Neutrophil (primary cell): ENCODE measurements at regions not wholly inside any gene's neighbourhood (a gene's known extent, or its start where the extent isn't known, plus 50 kb on each side); places are given as distances from the start of the nearest gene placed in this dataset.

Experiments used
- H3K27ac ChIP-seq: fragments of 200-600 bp; sonication (generic); 2 replicates; pipeline ENCODE4 v1.5.1; 2016; ENCODE audit warnings: mild to moderate bottlenecking, moderate library complexity
- H3K27me3 ChIP-seq: fragments of 200-600 bp; sonication (generic); 2 replicates; pipeline ENCODE4 v1.6.0; 2016; ENCODE audit warnings: mild to moderate bottlenecking
- H3K36me3 ChIP-seq: fragments of 200-600 bp; sonication (generic); 2 replicates; pipeline ENCODE4 v1.5.1; 2017
- H3K4me1 ChIP-seq, 2 experiments: fragments of 200-600 bp in 1 of 2; sonication (generic) in 1 of 2; 1 replicate in 1 of 2; 2 replicates in 1 of 2; pipeline versions ENCODE4 v1.5.1 to v1.6.1; 2013 to 2016; ENCODE audit warnings: low read depth in 1 of 2, low read length in 1 of 2, mild to moderate bottlenecking in 1 of 2, moderate library complexity in 1 of 2; ENCODE audit not compliant: control insufficient read depth in 1 of 2, insufficient read depth in 1 of 2
- H3K4me3 ChIP-seq, 2 experiments: fragments of 200-600 bp in 1 of 2; sonication (generic) in 1 of 2; 1 replicate in 1 of 2; 2 replicates in 1 of 2; pipeline ENCODE4 v1.5.1; 2013 to 2016; ENCODE audit warnings: low read depth in 1 of 2, low read length in 1 of 2, mild to moderate bottlenecking in 1 of 2, moderate library complexity in 1 of 2
- H3K9me3 ChIP-seq: fragments of 200-600 bp; sonication (generic); 2 replicates; pipeline ENCODE4 v1.5.1; 2016
- TF ChIP-seq, protein P1 (sequence below): fragments of 200-600 bp; sonication (generic); IDR thresholded peaks from 2 replicates; pipeline ENCODE4 v1.5.1; 2016; ENCODE audit warnings: antibody characterized with exemption

DNA sequence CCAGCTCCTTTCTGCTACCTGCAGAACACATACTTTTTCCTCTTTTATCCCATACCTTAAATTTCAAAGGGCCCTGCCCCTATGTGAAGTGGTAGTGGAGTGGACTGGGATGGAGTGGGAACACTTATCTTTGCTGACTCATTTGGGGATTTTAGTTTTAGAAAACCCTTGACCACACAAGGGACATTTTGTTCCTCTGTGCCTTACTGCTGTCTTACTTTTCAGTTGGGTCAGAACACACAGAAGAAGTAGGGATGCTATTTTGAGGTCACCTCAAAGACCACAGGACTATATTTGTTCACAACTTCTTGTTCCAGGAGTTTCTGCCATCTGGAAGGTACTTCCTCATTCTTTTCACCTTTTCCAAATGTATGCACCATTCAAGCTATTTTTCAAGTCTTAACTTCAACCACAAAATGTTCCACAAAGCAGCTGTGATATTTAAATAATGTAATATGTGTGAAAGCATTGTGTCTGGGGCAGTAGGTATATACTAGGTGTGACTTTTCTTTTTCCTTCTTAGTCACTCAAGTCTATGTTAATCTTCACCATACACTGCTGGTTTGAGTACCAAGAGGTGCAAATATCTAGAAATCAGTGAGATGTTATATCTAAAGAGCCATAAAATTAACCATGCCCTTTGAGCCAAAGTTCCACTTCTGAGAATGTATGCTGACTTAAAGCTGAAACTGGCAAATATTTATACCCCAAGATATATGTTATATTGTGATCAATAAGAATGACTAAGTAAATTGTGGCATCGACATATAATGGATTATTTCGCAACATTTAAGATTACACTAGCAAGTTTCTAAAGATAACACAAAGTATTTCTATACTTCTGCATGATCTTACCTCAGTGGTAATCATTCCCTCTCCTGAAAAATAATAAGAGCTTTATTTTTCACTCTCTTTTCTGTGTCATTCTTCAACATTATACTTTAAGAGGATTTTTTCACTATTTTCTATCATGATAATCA is 308.5 kb downstream of the MRPL39 start:
- Histone ChIP-seq H3K9me3 (no peaks in the 10 kb centered on the region), H3K4me1 (no peaks in the 10 kb centered on the region), H3K36me3 (no peaks in the 10 kb centered on the region), H3K4me3 (no peak overlapping the region), H3K27me3 (no peaks in the 10 kb centered on the region), H3K27ac (no peak overlapping the region)
- TF ChIP-seq, protein P1, sequence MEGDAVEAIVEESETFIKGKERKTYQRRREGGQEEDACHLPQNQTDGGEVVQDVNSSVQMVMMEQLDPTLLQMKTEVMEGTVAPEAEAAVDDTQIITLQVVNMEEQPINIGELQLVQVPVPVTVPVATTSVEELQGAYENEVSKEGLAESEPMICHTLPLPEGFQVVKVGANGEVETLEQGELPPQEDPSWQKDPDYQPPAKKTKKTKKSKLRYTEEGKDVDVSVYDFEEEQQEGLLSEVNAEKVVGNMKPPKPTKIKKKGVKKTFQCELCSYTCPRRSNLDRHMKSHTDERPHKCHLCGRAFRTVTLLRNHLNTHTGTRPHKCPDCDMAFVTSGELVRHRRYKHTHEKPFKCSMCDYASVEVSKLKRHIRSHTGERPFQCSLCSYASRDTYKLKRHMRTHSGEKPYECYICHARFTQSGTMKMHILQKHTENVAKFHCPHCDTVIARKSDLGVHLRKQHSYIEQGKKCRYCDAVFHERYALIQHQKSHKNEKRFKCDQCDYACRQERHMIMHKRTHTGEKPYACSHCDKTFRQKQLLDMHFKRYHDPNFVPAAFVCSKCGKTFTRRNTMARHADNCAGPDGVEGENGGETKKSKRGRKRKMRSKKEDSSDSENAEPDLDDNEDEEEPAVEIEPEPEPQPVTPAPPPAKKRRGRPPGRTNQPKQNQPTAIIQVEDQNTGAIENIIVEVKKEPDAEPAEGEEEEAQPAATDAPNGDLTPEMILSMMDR: no peak

DNA sequence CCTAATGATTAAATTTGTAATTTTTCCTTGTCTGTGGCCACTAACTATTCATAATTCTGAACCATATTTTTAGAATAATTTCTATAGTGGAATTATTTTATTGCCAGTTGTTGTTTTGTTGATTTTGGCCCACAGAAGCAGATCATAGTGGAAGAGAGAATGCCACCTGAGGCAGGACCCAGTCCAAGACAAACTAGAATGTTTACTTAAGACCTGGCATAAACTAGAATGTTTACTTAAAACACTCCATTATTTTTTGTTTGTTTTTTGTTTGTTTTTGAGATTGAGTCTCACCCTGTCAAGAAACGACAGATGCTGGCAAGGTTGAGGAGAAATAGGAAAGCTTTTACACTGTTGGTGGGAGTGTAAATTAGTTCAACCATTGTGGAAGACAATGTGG is 310.2 kb downstream of the MRPL39 start:
- H3K36me3 ChIP-seq: no peaks in the 10 kb centered on the region
- no peaks in the 10 kb centered on the region for H3K4me1 ChIP-seq
- TF ChIP-seq, protein P1: no peak
- no peak overlapping the region for H3K27ac ChIP-seq
- H3K4me3 ChIP-seq: no peak overlapping the region
- no peaks in the 10 kb centered on the region for H3K9me3 ChIP-seq
- H3K27me3 ChIP-seq: no peaks in the 10 kb centered on the region

DNA sequence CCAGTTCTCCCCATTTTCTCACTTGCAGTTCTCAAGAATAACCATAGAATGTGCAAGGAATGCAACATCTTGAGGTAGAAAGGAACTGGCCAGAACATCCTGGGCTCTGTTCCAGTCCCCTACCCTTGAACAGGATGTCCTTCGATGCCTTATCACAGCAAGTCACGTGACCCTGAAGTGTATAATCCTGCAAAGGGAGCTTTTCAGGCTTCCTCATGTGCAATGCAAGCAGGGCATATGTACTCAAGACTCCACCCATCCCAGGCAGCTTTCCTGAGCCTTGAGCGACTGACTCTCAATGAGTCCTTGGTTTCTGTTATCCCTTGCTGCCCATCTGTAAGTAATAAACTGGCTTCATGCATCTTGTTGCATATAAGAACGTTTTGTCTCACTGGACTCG is 311.0 kb downstream of the MRPL39 start:
- H3K4me3 ChIP-seq: no peak overlapping the region
- no peaks in the 10 kb centered on the region for H3K27me3 ChIP-seq
- TF ChIP-seq, protein P1: no peak

DNA sequence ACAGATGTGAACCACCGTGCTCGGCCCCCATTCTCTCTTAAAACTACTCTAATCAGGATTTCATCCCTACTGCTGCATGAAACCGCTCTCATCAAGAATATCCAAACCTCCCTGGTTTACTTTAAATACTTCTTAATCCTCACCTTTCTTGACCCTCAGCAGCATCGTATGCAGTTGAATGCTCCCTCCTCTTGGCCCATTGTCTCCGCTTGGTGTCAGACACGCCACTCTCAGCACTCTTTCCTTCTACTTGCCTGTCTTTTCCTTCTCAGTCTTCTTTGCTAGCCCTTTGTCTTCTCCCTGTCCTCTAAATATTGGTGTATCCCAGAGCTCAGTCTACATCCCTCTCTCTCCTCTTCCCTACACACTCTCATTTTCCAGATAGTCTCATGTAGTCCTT is 314.9 kb downstream of the MRPL39 start:
- Histone ChIP-seq H3K4me1 (no peaks in the 10 kb centered on the region), H3K36me3 (no peaks in the 10 kb centered on the region), H3K27ac (no peak overlapping the region), H3K4me3 (no peak overlapping the region), H3K27me3 (no peaks in the 10 kb centered on the region), H3K9me3 (no peaks in the 10 kb centered on the region)
- TF ChIP-seq, protein P1: no peak

More for the DNA sequence above, 311.0 kb downstream of the MRPL39 start:
- Histone ChIP-seq H3K36me3 (no peaks in the 10 kb centered on the region), H3K4me1 (no peaks in the 10 kb centered on the region), H3K27ac (no peak overlapping the region), H3K9me3 (no peaks in the 10 kb centered on the region)

DNA sequence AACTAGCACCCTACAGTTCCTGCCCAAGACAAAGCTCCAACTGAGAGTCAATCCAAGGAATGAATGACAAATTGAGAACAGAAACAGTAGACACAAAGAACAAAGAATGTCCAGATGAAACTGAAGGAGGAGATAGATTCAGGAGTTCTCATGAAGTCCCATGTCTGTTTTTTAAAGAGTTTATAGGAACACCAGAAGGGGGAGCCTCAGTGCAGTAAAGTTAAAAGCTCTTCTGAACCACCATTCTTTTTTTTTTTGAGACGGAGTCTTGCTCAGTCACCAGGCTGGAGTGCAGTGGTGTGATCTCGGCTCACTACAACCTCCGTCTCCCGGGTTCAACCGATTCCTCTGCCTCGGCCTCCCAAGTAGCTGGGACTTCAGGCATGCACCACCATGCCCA is 323.6 kb downstream of the MRPL39 start:
- H3K27ac ChIP-seq: no peak overlapping the region
- H3K9me3 ChIP-seq: no peaks in the 10 kb centered on the region
- H3K27me3 ChIP-seq: no peaks in the 10 kb centered on the region
- H3K4me1 ChIP-seq: no peaks in the 10 kb centered on the region
- H3K36me3 ChIP-seq: no peaks in the 10 kb centered on the region
- no peak overlapping the region for H3K4me3 ChIP-seq
- TF ChIP-seq, protein P1: no peak
